Fibroblast of the aortic adventitia (primary cell): ENCODE measurements at regions not wholly inside any gene's neighbourhood (a gene's known extent, or its start where the extent isn't known, plus 50 kb on each side); places are given as distances from the start of the nearest gene placed in this dataset.

ENCODE experiments used
- DNase-seq: peaks from one replicate; pipeline ENCODE4 v3.0.0-alpha.2; 2010; ENCODE audit warnings: low read depth
- H3K4me3 ChIP-seq: 2 replicates; pipeline ENCODE4 v1.5.1; 2011; ENCODE audit warnings: low read depth, mild to moderate bottlenecking, control low read depth, low read length, moderate library complexity
- TF ChIP-seq, protein P1 (sequence below): IDR thresholded peaks from 2 replicates; pipeline ENCODE4 v1.5.1; 2011; ENCODE audit warnings: mild to moderate bottlenecking, low read length, control low read depth, inconsistent platforms; ENCODE audit not compliant: insufficient read depth

DNA sequence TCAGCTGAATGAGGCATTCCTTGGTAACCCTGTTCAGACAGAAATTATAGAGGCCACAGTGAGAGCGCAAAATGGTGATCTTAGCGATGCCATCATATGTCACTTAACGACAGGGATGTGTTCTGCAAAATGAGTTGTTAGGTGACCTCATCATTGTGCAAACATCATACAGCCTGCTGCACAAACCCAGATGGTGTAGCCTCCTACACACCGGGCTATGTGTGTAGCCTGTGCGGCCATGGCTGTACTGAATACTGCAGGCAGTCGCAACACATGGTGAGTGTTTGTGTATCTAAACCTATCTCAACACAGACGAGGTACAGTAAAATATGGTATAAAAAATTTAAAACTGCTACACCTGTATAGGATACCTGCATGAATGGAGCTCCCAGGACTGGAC is 234.1 kb upstream of the PMEPA1 start:
- no peak for DNase-seq
- TF ChIP-seq, protein P1, sequence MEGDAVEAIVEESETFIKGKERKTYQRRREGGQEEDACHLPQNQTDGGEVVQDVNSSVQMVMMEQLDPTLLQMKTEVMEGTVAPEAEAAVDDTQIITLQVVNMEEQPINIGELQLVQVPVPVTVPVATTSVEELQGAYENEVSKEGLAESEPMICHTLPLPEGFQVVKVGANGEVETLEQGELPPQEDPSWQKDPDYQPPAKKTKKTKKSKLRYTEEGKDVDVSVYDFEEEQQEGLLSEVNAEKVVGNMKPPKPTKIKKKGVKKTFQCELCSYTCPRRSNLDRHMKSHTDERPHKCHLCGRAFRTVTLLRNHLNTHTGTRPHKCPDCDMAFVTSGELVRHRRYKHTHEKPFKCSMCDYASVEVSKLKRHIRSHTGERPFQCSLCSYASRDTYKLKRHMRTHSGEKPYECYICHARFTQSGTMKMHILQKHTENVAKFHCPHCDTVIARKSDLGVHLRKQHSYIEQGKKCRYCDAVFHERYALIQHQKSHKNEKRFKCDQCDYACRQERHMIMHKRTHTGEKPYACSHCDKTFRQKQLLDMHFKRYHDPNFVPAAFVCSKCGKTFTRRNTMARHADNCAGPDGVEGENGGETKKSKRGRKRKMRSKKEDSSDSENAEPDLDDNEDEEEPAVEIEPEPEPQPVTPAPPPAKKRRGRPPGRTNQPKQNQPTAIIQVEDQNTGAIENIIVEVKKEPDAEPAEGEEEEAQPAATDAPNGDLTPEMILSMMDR: no peak
- no peak overlapping the region for H3K4me3 ChIP-seq

DNA sequence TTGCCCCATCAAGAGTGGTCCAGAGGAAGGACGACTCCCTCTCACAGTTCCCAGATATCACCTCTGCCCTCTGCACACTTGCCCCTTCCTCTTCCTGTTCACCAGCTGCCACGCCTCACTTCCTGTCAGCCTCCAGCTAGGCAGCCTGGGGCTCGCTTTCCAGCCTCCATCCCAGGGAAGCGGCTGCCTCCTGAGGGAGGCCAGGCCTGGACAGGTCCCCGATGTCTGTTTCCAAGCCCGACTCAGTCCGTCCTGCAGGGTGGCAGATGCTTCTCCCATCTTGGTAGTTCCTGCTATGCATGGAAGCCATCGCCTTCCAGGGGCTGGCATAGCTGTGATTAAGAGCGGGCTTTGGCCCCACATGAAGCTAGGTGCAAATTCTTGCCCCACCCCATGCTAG is 233.5 kb upstream of the PMEPA1 start:
- DNase-seq: no peak
- H3K4me3 ChIP-seq: no peak overlapping the region
- TF ChIP-seq, protein P1: no peak

DNA sequence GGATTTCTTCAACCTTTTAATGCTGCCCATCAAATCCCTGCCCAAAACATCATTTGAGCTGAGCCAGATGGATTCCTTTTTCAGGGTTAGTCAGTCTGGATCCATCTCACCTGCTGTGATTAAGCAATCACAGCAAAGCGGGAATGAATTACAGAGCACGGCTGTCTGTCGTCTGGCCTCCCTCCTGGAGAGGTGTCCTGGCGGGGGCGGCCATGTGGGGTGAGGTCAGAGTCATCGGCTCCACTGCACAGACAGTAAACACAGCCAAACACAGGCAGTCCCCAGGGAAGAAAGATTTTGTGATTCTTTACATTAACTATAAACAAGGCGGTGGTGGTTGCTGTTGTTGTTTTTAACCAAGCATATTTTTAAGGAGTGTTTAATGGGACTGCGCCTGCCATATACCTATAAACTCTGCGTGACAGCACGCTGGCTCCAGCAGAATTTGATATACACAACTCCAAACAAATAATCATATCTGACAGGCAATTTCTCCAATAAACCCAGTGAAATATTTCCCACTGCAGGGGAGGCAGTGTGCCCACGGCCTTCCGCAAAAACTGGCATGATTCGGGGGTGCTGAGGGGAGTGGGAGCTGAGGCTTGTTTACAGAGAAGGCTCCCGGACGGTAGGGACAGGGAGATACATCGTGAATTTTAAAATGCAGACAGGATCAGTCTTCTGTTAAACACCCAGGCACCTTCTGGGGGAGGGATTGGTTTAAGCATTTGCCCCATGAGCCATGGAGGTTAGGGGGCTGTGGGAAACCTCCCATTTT is 232.0 kb upstream of the PMEPA1 start:
- TF ChIP-seq, protein P1: no peak
- no peak overlapping the region for H3K4me3 ChIP-seq
- no peak for DNase-seq

DNA sequence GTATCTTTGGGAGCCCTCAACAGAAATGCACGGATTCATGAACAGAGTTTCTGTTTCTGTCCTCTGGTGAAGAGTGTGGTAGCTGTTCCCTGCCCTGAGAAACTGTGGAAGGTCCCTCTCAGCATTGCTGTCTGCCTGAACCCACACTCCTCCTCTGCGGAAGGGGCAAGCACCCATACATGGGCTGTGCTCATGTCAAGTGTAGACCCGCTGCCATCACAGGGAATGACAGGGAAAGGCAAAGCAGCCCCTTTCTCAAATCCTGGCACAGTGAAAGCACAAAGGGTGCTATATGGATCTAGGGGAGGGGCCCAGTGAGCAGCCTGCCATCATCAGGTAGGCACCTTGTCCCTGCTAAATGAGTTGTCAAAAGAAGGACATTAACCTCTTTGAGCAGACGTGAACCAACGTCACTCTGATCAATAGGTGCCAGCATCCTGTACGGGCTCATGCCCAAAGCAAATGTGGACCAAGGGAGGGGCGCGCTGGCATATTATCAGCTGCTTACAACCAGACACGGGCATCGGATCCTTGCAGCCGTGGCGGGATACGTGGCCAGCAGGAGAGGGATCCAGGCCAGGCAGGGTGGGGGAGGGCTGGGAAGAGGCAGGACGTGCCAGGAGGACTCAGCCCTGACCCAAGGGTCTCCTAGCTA is 231.2 kb upstream of the PMEPA1 start:
- DNase-seq: no peak
- TF ChIP-seq, protein P1: no peak
- H3K4me3 ChIP-seq: no peak overlapping the region

DNA sequence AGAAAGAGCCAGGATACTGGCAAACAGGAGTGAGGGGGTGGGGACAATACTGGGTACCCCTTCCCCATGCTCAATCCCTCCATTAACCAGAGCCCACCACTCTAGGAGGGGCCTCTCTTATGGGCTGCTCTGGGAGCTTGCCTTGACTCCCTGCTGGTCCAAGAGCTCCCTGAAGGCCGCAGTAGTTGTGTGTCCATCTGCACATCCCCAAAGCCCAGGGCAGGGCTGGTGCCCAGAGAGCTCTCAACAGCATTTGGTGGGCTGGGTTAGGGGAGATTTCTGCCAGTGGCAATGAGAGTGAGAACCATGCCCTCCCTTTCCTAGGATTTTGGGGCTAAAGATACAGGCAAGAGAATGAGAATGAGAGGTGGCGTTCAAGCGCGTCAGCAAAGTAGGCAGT is 230.6 kb upstream of the PMEPA1 start:
- H3K4me3 ChIP-seq: no peak overlapping the region
- no peak for DNase-seq
- TF ChIP-seq, protein P1: no peak

DNA sequence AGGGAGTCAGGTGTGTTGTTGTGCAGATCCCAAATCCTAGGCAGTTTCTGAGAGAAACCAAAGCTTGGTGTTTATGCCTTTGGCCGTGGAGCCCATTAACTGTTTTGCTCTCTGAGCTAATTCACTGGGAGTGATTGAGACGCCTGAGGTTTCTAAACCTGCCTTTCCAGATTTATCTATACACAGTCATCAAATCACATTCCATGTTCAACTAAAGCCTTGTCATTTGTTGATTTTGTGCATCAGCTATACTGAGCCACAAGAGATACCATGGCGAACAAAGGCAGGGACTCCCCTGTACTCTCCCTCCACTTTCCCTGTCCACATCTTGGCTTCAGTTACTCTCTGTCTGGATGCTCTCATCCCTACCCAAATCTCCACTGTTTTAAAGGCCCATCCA is 229.7 kb upstream of the PMEPA1 start:
- no peak overlapping the region for H3K4me3 ChIP-seq
- TF ChIP-seq, protein P1: no peak
- no peak for DNase-seq
